ENCODE measurements at regions not wholly inside any gene's neighbourhood (a gene's known extent, or its start where the extent isn't known, plus 50 kb on each side); places are given as distances from the start of the nearest gene placed in this dataset.

- ChIA-PET SMC1A (ENCODE audit: uncharacterized antibody, unreplicated experiment) (no interaction called here), POLR2A (no interaction called here), RAD21 (ENCODE audit: unreplicated experiment) (no interaction called here), CTCF (no interaction called here)
- no peak overlapping the region for H2AFZ ChIP-seq (ENCODE audit: control insufficient read depth, low read depth, low read length)
- intact Hi-C loops (cut with micrococcal nuclease; ENCODE audit: unreplicated experiment): no loop called here
- FAIRE-seq: no peak
- no peak for TF ChIP-seq HDAC6 (IDR thresholded peaks at IDR 0.05; ENCODE audit: unreplicated experiment)
- no peak for TF ChIP-seq USF1 (IDR thresholded peaks at IDR 0.05; ENCODE audit: borderline replicate concordance, extremely low read length, insufficient read depth, low read depth, low read length)
- no peak for TF ChIP-seq ATF2 (IDR thresholded peaks at IDR 0.05; ENCODE audit: low read length)
- TF ChIP-seq IRF3 (IDR thresholded peaks at IDR 0.05): no peak
- no peak for TF ChIP-seq SPI1 (IDR thresholded peaks at IDR 0.05; ENCODE audit: borderline replicate concordance, insufficient read depth, low read depth, low read length)
- TF ChIP-seq CBFB (IDR thresholded peaks at IDR 0.05; ENCODE audit: low read depth): no peak
- no peak for TF ChIP-seq SIN3A (IDR thresholded peaks at IDR 0.05; ENCODE audit: low read depth, low read length)
- TF ChIP-seq MTA3 (IDR thresholded peaks at IDR 0.05; ENCODE audit: borderline replicate concordance, low read length): no peak
- TF ChIP-seq PML (IDR thresholded peaks at IDR 0.05; ENCODE audit: low read length): no peak
- TF ChIP-seq PAX8 (IDR thresholded peaks at IDR 0.05): no peak
- TF ChIP-seq SUZ12 (IDR thresholded peaks at IDR 0.05; ENCODE audit: unreplicated experiment): no peak
- TF ChIP-seq NKRF (conservative IDR thresholded peaks at IDR 0.05): no peak
- no peak for TF ChIP-seq TCF12 (IDR thresholded peaks at IDR 0.05; ENCODE audit: low read depth, low read length)
- no peak for TF ChIP-seq ZSCAN29 (IDR thresholded peaks at IDR 0.05)
- no peak for TF ChIP-seq HCFC1 (IDR thresholded peaks at IDR 0.05; ENCODE audit: low read length)
- no peak for TF ChIP-seq STAT3 (IDR thresholded peaks at IDR 0.05; ENCODE audit: low read depth, low read length)
- TF ChIP-seq SKIL (IDR thresholded peaks at IDR 0.05; ENCODE audit: low read depth, poor library complexity, severe bottlenecking): no peak
- H3K79me2 ChIP-seq (ENCODE audit: control insufficient read depth, insufficient read depth, low read length): no peaks in the 10 kb centered on the region
- H3K27ac ChIP-seq (ENCODE audit: control insufficient read depth, insufficient read depth): no peak overlapping the region
- DNase-seq (ENCODE audit: low read depth, low spot score): no peak
- no peak for ATAC-seq
- H3K9ac ChIP-seq (ENCODE audit: control insufficient read depth, insufficient read depth, low read length): no peak overlapping the region
- no peaks in the 10 kb centered on the region for H3K27me3 ChIP-seq (replicated peaks in 1 of 2; ENCODE audit: control insufficient read depth in 2 of 2, insufficient read depth in 2 of 2, low read length in 1 of 2)
- BruUV-seq (replicated peaks): no TSS peak
- H3K9me3 ChIP-seq (replicated peaks; ENCODE audit: control insufficient read depth, insufficient read depth, low read length): no peaks in the 10 kb centered on the region
- H3K4me3 ChIP-seq: no peak overlapping the region
- 16% methylated on average over 13 of the region's 13 CpGs for WGBS (ENCODE audit: insufficient coverage, insufficient replicate concordance, low lambda C conversion rate, missing lambda C conversion rate)
- H3K36me3 ChIP-seq (ENCODE audit: control insufficient read depth in 2 of 2, insufficient read depth in 2 of 2, low read length in 1 of 2): no peaks in the 10 kb centered on the region
- H3K4me1 ChIP-seq (ENCODE audit: control insufficient read depth, insufficient read depth, low read length): no peaks in the 10 kb centered on the region
- no peaks in the 10 kb centered on the region for H4K20me1 ChIP-seq (ENCODE audit: control insufficient read depth, insufficient read depth)
- in situ Hi-C loops (cut with MboI): no loop called here
- H3K4me2 ChIP-seq (ENCODE audit: control insufficient read depth, insufficient read depth): no peak overlapping the region
Measured at GRCh38 chr10:131817866-131818509, 82.8 kb upstream of the PPP2R2D start.
